ENCODE measurements at regions not wholly inside any gene's neighbourhood (a gene's known extent, or its start where the extent isn't known, plus 50 kb on each side); places are given as distances from the start of the nearest gene placed in this dataset.

GRCh38 chr2:240336820-240337427 lies 98.5 kb upstream of the GPC1 start:
- no peak for TF ChIP-seq GATA2 (IDR thresholded peaks at IDR 0.05; ENCODE audit: low read depth, low read length)
- TF ChIP-seq GATA3 (IDR thresholded peaks at IDR 0.05; ENCODE audit: low read depth, low read length): no peak

All from SH-SY5Y (cell line).